H1 (cell line): ENCODE measurements at regions not wholly inside any gene's neighbourhood (a gene's known extent, or its start where the extent isn't known, plus 50 kb on each side); places are given as distances from the start of the nearest gene placed in this dataset.

Source experiments
- ATF3 ChIP-seq: IDR thresholded peaks from 2 replicates; pipeline ENCODE4 v1.6.1; 2011; ENCODE audit warnings: low read depth, mild to moderate bottlenecking, low read length; ENCODE audit not compliant: insufficient read depth
- CEBPB ChIP-seq: IDR thresholded peaks from 2 replicates; pipeline ENCODE4 v1.6.1; 2012; ENCODE audit warnings: low read depth, low read length
- CHD2 ChIP-seq: IDR thresholded peaks from 2 replicates; pipeline ENCODE4 v1.6.1; 2012; ENCODE audit warnings: low read length, improper control_type of control experiment
- PHF8 ChIP-seq: fragments of 200-600 bp; sonication (generic); conservative IDR thresholded peaks from 2 replicates; pipeline ENCODE4 v1.7.1; 2012; ENCODE audit warnings: low read depth, mild to moderate bottlenecking, inconsistent platforms, low read length, moderate library complexity
- POLR2AphosphoS5 ChIP-seq: IDR thresholded peaks from 2 replicates; pipeline ENCODE4 v1.6.1; 2011; ENCODE audit warnings: low read depth, low read length
- YY1 ChIP-seq: IDR thresholded peaks from 2 replicates; pipeline ENCODE4 v1.6.1; 2011; ENCODE audit warnings: low read depth, mild to moderate bottlenecking, low read length

DNA sequence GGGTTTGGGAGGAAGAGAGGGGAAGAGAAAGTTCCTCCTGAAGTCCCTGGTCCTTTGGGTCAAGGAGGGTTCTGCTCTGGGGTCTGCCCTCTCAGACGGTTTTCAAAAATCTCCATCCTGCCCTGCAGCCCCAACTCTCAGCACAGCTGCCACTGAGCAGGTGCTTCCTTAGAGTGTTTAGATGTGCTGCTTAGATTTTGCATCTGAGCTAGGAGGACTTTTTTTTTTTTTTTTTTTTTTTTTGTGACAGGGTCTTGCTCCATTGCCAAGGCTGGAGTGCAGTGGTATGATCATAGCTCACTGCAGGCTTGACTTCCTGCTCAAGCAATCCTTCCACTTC lies 324.9 kb upstream of the POU3F1 start (continued):
- no peak for TF ChIP-seq PHF8
- TF ChIP-seq CEBPB: no peak
- no peak for TF ChIP-seq YY1
- TF ChIP-seq CHD2: no peak
- TF ChIP-seq POLR2AphosphoS5: no peak
- no peak for TF ChIP-seq ATF3
- TF ChIP-seq, all 59 proteins: peak for 0
